GM21447 (cell line): ENCODE measurements at regions not wholly inside any gene's neighbourhood (a gene's known extent, or its start where the extent isn't known, plus 50 kb on each side); places are given as distances from the start of the nearest gene placed in this dataset.

ENCODE experiments used
- ATAC-seq: cut with Tn5 transposase; IDR thresholded peaks from one replicate; pipeline ENCODE4 v1.9.1; 2021; ENCODE audit not compliant: unreplicated experiment

GRCh38 chrX:9312922-9313867 lies 151.7 kb upstream of the TBL1X start:
- ATAC-seq: peak; percentile 61

GRCh38 chrX:9315086-9315485 lies 149.8 kb upstream of the TBL1X start:
- no peak for ATAC-seq

GRCh38 chrX:9316096-9316495 lies 148.8 kb upstream of the TBL1X start:
- ATAC-seq: no peak

GRCh38 chrX:9317176-9317575 lies 147.7 kb upstream of the TBL1X start:
- no peak for ATAC-seq

GRCh38 chrX:9318213-9318612 lies 146.6 kb upstream of the TBL1X start:
- ATAC-seq: no peak

GRCh38 chrX:9318766-9319165 lies 146.1 kb upstream of the TBL1X start:
- ATAC-seq: no peak

- no peak for ATAC-seq
These were observed 143.9 kb upstream of the TBL1X start for GRCh38 chrX:9320940-9321339.

- ATAC-seq: no peak
These were observed 140.2 kb upstream of the TBL1X start for GRCh38 chrX:9324676-9325075.

GRCh38 chrX:9326369-9326768 lies 138.5 kb upstream of the TBL1X start:
- ATAC-seq: no peak

- no peak for ATAC-seq
These were observed 137.6 kb upstream of the TBL1X start for GRCh38 chrX:9327086-9327746.

- no peak for ATAC-seq
These were observed 137.1 kb upstream of the TBL1X start for GRCh38 chrX:9327747-9328145.

- ATAC-seq: no peak
These were observed 135.8 kb upstream of the TBL1X start for GRCh38 chrX:9329056-9329455.

- ATAC-seq: no peak
These were observed 134.4 kb upstream of the TBL1X start for GRCh38 chrX:9330249-9330982.

- no peak for ATAC-seq
These were observed 130.8 kb upstream of the TBL1X start for GRCh38 chrX:9333873-9334560.

GRCh38 chrX:9335251-9335650 lies 129.6 kb upstream of the TBL1X start:
- ATAC-seq: no peak

GRCh38 chrX:9336456-9336855 lies 128.4 kb upstream of the TBL1X start:
- ATAC-seq: no peak

- ATAC-seq: no peak
These were observed 127.8 kb upstream of the TBL1X start for GRCh38 chrX:9337046-9337445.

- no peak for ATAC-seq
These were observed 125.9 kb upstream of the TBL1X start for GRCh38 chrX:9338986-9339385.

GRCh38 chrX:9339603-9340491 lies 125.0 kb upstream of the TBL1X start:
- ATAC-seq: no peak
